ENCODE measurements at regions not wholly inside any gene's neighbourhood (a gene's known extent, or its start where the extent isn't known, plus 50 kb on each side); places are given as distances from the start of the nearest gene placed in this dataset.

DNA sequence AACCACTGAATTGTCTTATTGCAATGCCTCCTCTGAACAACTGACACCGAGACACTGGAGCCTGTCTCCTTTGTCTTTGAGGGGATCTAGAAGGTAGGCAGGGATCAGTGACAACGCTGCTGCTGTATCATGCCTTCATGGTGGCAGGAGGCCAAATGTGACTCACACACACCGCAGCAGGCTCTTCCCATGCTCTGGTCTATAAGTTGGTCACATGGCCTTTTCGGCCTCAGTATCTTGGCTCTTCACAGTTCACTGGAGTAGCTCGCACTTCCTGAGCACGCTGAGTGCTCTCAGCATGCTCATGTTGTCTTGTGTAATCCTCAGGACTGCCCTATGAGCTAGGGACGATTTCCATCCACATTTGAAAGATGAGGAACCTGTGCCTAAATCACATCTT lies 167.4 kb upstream of the PCSK2 start:
- Histone ChIP-seq H3K4me1 (no peaks in the 10 kb centered on the region), H3K79me2 (no peaks in the 10 kb centered on the region)
- TF ChIP-seq, protein P1, sequence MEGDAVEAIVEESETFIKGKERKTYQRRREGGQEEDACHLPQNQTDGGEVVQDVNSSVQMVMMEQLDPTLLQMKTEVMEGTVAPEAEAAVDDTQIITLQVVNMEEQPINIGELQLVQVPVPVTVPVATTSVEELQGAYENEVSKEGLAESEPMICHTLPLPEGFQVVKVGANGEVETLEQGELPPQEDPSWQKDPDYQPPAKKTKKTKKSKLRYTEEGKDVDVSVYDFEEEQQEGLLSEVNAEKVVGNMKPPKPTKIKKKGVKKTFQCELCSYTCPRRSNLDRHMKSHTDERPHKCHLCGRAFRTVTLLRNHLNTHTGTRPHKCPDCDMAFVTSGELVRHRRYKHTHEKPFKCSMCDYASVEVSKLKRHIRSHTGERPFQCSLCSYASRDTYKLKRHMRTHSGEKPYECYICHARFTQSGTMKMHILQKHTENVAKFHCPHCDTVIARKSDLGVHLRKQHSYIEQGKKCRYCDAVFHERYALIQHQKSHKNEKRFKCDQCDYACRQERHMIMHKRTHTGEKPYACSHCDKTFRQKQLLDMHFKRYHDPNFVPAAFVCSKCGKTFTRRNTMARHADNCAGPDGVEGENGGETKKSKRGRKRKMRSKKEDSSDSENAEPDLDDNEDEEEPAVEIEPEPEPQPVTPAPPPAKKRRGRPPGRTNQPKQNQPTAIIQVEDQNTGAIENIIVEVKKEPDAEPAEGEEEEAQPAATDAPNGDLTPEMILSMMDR (IDR thresholded peaks at IDR 0.05): no peak

DNA sequence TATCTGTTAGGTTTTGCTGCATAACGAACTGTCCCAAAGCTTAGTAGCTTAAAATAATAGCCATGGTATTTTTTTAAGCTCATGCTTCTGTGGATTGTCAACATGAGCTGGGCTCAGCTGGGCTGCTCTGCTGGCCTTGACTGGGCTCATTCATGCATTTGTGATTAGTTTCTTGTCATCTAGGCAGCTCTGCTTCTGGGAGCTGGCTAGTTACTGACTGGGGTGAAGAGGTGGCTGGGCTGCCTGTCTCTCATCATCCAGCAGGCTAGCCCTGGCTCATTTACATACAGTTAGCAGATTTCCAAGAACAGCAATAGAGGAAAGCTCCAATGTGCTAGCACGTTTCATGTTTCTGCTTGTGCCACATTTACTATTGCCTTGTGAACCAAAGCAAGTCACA lies 165.1 kb upstream of the PCSK2 start:
- no peaks in the 10 kb centered on the region for H3K27me3 ChIP-seq (ENCODE audit: control insufficient read depth, insufficient read depth, low read length)
- no peak overlapping the region for H3K4me3 ChIP-seq (ENCODE audit: low read depth, low read length)
- TF ChIP-seq, protein P1 (IDR thresholded peaks at IDR 0.05): no peak
- no peak overlapping the region for H3K4me2 ChIP-seq (ENCODE audit: low read length)
- no peaks in the 10 kb centered on the region for H3K4me1 ChIP-seq
- no peak overlapping the region for H3K9ac ChIP-seq
- no peaks in the 10 kb centered on the region for H3K36me3 ChIP-seq (ENCODE audit: control insufficient read depth, insufficient read depth, low read length)
- no peak overlapping the region for H2AFZ ChIP-seq
- H3K9me3 ChIP-seq (ENCODE audit: control insufficient read depth, low read length): no peaks in the 10 kb centered on the region
- no peak overlapping the region for H3K27ac ChIP-seq
- no peaks in the 10 kb centered on the region for H3K79me2 ChIP-seq

More for the DNA sequence above, 167.4 kb upstream of the PCSK2 start:
- Histone ChIP-seq H3K27ac (no peak overlapping the region), H2AFZ (no peak overlapping the region), H3K9ac (no peak overlapping the region), H3K9me3 (ENCODE audit: control insufficient read depth, low read length) (no peaks in the 10 kb centered on the region), H3K4me3 (ENCODE audit: low read depth, low read length) (no peak overlapping the region), H3K4me2 (ENCODE audit: low read length) (no peak overlapping the region), H3K27me3 (ENCODE audit: control insufficient read depth, insufficient read depth, low read length) (no peaks in the 10 kb centered on the region), H3K36me3 (ENCODE audit: control insufficient read depth, insufficient read depth, low read length) (no peaks in the 10 kb centered on the region)

DNA sequence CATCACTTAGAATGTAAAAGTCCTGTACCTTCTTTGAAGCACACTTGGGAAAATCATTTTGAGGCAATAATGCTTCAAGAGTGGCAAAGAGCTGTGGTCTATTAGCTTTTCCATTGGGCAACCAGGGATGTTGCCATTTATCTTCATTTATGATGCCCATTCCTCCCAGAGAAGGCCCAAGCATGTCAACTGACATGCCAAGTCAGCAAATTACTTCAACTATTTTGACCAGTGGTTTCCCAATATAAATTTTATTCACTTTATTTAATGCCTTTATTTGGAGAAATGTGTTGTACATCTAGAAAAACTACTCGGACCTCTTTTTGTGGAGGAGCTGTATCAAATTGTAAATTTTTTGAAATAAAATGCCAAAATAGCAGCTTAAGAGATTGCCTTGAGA lies 164.1 kb upstream of the PCSK2 start:
- Histone ChIP-seq H3K36me3 (ENCODE audit: control insufficient read depth, insufficient read depth, low read length) (no peaks in the 10 kb centered on the region), H2AFZ (no peak overlapping the region), H3K79me2 (no peaks in the 10 kb centered on the region), H3K9me3 (ENCODE audit: control insufficient read depth, low read length) (no peaks in the 10 kb centered on the region), H3K4me2 (ENCODE audit: low read length) (no peak overlapping the region), H3K4me1 (no peaks in the 10 kb centered on the region), H3K27ac (no peak overlapping the region), H3K9ac (no peak overlapping the region), H3K27me3 (ENCODE audit: control insufficient read depth, insufficient read depth, low read length) (no peaks in the 10 kb centered on the region), H3K4me3 (ENCODE audit: low read depth, low read length) (no peak overlapping the region)
- TF ChIP-seq, protein P1 (IDR thresholded peaks at IDR 0.05): no peak

DNA sequence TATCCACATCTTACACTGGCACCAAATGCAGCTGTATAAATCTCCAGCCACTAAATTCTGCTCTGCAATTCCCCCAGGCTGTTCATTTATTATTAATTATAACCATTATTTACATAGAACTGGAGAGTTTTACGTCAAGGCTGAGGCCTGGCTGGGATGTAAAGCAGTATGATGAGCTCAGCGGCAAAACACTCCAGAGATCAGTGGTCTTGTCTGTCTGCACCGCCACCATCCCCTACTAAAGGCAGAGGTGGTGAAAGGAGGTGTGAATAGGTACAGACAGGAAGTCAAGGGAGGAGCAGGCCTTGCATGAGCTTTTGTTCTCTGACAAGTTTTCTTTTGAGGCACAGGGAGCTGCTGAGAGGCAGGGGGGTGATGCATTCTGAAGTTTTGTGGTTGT lies 159.9 kb upstream of the PCSK2 start:
- no peaks in the 10 kb centered on the region for H3K79me2 ChIP-seq
- no peaks in the 10 kb centered on the region for H3K27me3 ChIP-seq (ENCODE audit: control insufficient read depth, insufficient read depth, low read length)
- no peak overlapping the region for H3K9ac ChIP-seq
- TF ChIP-seq, protein P1 (IDR thresholded peaks at IDR 0.05): no peak
- H3K4me1 ChIP-seq: no peaks in the 10 kb centered on the region
- no peak overlapping the region for H3K27ac ChIP-seq
- no peaks in the 10 kb centered on the region for H3K36me3 ChIP-seq (ENCODE audit: control insufficient read depth, insufficient read depth, low read length)
- no peak overlapping the region for H3K4me3 ChIP-seq (ENCODE audit: low read depth, low read length)
- no peak overlapping the region for H3K4me2 ChIP-seq (ENCODE audit: low read length)
- no peaks in the 10 kb centered on the region for H3K9me3 ChIP-seq (ENCODE audit: control insufficient read depth, low read length)
- no peak overlapping the region for H2AFZ ChIP-seq

DNA sequence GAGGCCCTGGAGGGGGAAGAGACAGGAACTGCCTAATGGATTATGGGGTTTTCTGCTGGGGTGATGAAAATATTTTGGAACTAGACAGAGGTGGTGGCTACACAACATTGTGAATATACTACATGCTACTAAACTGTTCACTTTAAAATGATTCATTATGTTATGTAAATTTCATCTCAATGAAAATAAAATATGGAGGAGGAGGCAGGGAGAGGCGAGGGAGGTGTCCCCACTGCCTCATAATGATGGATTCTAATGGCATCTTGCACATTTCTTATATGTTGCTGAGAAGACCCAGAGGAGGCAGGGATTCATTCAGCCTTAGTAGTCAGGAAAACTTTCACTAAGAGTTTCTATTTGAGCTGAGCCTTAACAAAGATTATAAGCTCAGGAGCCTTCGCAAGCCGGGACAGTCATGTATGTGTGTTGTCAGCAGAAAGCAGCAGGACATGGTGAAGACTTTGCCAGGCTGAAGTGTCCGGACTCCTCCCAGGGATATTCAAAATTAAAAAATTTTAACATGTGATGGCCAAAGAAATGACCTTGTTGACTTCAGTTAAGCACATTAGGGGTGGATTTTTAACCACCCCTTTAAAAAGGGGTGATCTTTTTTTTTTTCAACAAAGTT lies 158.6 kb upstream of the PCSK2 start:
- no peaks in the 10 kb centered on the region for H3K9me3 ChIP-seq (ENCODE audit: control insufficient read depth, low read length)
- TF ChIP-seq, protein P1 (IDR thresholded peaks at IDR 0.05): no peak
- H3K4me2 ChIP-seq (ENCODE audit: low read length): no peak overlapping the region
- H3K4me1 ChIP-seq: no peaks in the 10 kb centered on the region
- no peaks in the 10 kb centered on the region for H3K36me3 ChIP-seq (ENCODE audit: control insufficient read depth, insufficient read depth, low read length)
- H2AFZ ChIP-seq: no peak overlapping the region
- no peaks in the 10 kb centered on the region for H3K79me2 ChIP-seq
- H3K27ac ChIP-seq: no peak overlapping the region
- no peak overlapping the region for H3K4me3 ChIP-seq (ENCODE audit: low read depth, low read length)
- no peaks in the 10 kb centered on the region for H3K27me3 ChIP-seq (ENCODE audit: control insufficient read depth, insufficient read depth, low read length)
- no peak overlapping the region for H3K9ac ChIP-seq

Data from parathyroid adenoma (tissue), 2 donors.